T-helper 2 cell treated with Interferon-gamma antibody and Interleukin-4, amounts not matched to agents 5 μg/mL and 100 μg/mL, for 36 hours (primary cell): ENCODE measurements at regions not wholly inside any gene's neighbourhood (a gene's known extent, or its start where the extent isn't known, plus 50 kb on each side); places are given as distances from the start of the nearest gene placed in this dataset.

Experiments used
- DNase-seq: peaks from one replicate; pipeline ENCODE4 v3.0.0; 2021; ENCODE audit warnings: low spot score
- H3K27ac Mint-ChIP-seq: one replicate; pipeline ENCODE4 v1.8.0; 2021; ENCODE audit warnings: mild to moderate bottlenecking, mixed read lengths
- H3K27me3 Mint-ChIP-seq: one replicate; pipeline ENCODE4 v1.8.0; 2021; ENCODE audit warnings: low read depth, mixed read lengths
- H3K36me3 Mint-ChIP-seq: one replicate; pipeline ENCODE4 v1.8.0; 2021; ENCODE audit warnings: low read depth, mixed read lengths
- H3K4me1 Mint-ChIP-seq: one replicate; pipeline ENCODE4 v1.8.0; 2021; ENCODE audit warnings: low read depth, mixed read lengths
- H3K4me3 Mint-ChIP-seq: one replicate; pipeline ENCODE4 v1.8.0; 2022; ENCODE audit warnings: mild to moderate bottlenecking, moderate library complexity, mixed read lengths
- H3K9me3 Mint-ChIP-seq: one replicate; pipeline ENCODE4 v1.8.0; 2021; ENCODE audit warnings: mixed read lengths

GRCh38 chr3:90036939-90037469 is 929.6 kb downstream of the EPHA3 start:
- DNase-seq: no peak
- H3K9me3 Mint-ChIP-seq: peaks cover 22% of the 10 kb centered on the region
- no peaks in the 10 kb centered on the region for H3K4me1 Mint-ChIP-seq
- no peak overlapping the region for H3K27ac Mint-ChIP-seq
- no peak overlapping the region for H3K4me3 Mint-ChIP-seq
- no peaks in the 10 kb centered on the region for H3K36me3 Mint-ChIP-seq
- H3K27me3 Mint-ChIP-seq: no peaks in the 10 kb centered on the region

DNA sequence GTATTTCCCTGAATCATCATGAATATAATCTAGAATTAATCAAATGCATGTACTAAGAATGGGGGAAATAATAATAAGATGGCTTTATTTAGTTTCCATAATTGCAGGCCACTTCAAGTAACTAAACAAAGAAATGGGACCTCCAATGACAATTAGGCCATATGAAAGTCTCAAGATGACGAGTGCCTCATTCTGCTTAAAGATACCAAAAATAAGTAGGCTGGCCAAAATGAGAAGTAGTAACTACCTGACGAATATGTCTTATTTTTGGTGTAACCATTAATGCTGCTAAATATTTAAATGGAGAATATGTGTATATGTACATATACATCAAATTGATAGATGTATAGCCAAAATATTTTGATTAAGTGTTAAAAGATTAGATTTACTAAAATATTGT is 932.6 kb downstream of the EPHA3 start:
- no peaks in the 10 kb centered on the region for H3K27me3 Mint-ChIP-seq
- no peaks in the 10 kb centered on the region for H3K36me3 Mint-ChIP-seq
- H3K9me3 Mint-ChIP-seq: peaks cover 22% of the 10 kb centered on the region
- no peak overlapping the region for H3K27ac Mint-ChIP-seq
- no peaks in the 10 kb centered on the region for H3K4me1 Mint-ChIP-seq
- H3K4me3 Mint-ChIP-seq: no peak overlapping the region
- no peak for DNase-seq

DNA sequence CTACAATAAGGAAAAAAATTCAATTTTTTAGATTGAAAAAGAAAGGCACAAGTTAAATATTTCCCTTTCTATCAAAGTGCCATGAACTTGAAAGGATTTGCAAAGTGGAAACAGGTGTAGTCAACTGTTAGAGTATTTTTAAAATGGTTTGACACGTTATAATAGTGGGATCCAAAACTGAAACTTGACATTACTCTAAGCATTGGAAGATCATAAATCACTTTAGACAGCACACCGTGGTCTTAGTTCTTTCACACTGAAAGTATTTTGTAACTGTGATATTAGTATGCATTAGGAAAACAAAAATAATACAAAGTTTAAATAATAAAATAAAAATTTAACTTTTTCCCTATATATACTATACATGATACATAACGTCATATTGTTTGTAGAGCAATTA is 933.1 kb downstream of the EPHA3 start:
- peaks cover 20% of the 10 kb centered on the region for H3K9me3 Mint-ChIP-seq
- DNase-seq: no peak
- H3K27me3 Mint-ChIP-seq: no peaks in the 10 kb centered on the region
- no peaks in the 10 kb centered on the region for H3K4me1 Mint-ChIP-seq
- H3K4me3 Mint-ChIP-seq: no peak overlapping the region
- H3K27ac Mint-ChIP-seq: no peak overlapping the region
- H3K36me3 Mint-ChIP-seq: no peaks in the 10 kb centered on the region

DNA sequence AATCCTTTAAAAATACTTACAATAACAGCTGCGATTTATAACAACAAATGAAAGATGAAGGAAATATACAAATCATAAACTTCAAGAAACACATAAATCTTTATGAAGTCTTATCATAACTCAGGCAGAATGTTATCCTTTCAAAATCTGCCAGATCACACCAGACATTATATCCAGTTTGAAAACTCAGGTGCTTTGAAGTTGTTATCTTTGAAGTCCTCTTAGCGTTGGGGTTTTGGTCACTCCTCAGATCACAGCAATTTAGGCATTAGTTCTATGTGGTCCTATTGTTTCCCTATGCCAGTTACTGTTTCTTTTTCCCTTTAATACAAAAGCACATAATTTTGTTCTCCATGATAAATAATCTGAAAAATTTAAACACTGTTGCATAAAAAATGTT is 934.6 kb downstream of the EPHA3 start:
- no peaks in the 10 kb centered on the region for H3K4me1 Mint-ChIP-seq
- no peaks in the 10 kb centered on the region for H3K27me3 Mint-ChIP-seq
- no peak for DNase-seq
- H3K9me3 Mint-ChIP-seq: peaks cover 18% of the 10 kb centered on the region
- H3K36me3 Mint-ChIP-seq: no peaks in the 10 kb centered on the region
- H3K4me3 Mint-ChIP-seq: no peak overlapping the region
- H3K27ac Mint-ChIP-seq: no peak overlapping the region

- H3K9me3 Mint-ChIP-seq: peaks cover 25% of the 10 kb centered on the region
- H3K36me3 Mint-ChIP-seq: no peaks in the 10 kb centered on the region
- H3K4me1 Mint-ChIP-seq: no peaks in the 10 kb centered on the region
- no peaks in the 10 kb centered on the region for H3K27me3 Mint-ChIP-seq
- no peak overlapping the region for H3K27ac Mint-ChIP-seq
- no peak overlapping the region for H3K4me3 Mint-ChIP-seq
- DNase-seq: no peak
Measured at GRCh38 chr3:90043287-90043686, 935.9 kb downstream of the EPHA3 start.

DNA sequence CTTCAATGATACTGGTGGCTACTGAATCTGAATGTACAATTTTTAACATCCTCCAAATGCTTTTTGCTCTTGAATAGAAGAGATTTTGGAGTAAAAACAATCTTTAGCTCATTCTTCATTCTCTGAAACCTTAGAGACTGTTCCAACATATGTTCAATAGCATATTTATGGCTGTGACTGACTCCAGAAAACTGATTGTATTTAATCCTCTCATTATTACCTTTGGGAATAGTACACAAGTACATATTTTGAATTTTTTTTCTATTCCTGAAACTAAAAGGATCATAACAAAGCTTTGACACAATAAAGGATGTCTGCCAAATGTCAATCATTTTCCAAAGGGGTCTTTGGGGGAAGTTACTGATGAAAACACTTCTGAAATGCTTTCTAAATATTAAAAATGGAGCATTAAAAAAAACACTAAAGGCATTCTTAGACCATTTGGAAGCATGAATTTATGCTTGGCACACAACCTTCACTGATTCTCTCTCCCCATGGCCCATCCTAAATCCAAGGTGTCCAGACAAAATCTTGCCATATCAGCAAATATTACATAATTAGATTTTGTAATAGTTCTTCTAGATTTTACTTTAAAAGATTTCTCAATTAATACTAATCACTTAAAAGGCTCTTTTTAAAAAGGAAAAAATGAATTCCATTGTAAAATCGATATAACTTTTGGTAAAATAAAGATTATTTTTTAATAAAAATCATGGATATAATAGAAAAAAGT is 936.8 kb downstream of the EPHA3 start:
- H3K27me3 Mint-ChIP-seq: no peaks in the 10 kb centered on the region
- H3K9me3 Mint-ChIP-seq: peaks cover 27% of the 10 kb centered on the region
- no peaks in the 10 kb centered on the region for H3K4me1 Mint-ChIP-seq
- H3K27ac Mint-ChIP-seq: no peak overlapping the region
- H3K4me3 Mint-ChIP-seq: no peak overlapping the region
- DNase-seq: no peak
- H3K36me3 Mint-ChIP-seq: no peaks in the 10 kb centered on the region

DNA sequence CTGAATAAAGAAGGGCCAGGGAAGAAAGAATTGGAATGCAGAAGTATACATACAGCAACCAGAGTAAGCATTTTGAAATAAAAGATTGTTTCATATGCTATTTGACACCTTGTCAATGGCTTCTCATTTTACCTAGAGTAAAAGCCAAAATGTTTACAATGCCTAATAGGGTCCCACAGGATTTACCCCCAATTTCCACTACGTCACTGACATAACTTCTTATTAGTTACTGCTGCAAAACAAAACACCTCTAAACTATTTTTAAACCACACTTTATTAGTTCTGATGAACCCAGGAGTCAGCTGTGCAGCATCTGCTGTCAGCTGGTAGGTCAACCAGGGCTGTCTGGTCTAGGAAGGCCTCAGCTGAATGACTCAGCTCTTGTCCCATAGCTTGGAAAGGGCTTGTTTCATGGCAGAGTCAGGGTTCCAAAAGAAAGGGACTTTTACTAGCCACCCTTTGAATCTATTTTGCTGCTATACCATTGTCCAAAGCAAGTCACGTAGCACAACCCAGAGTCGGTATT is 945.1 kb downstream of the EPHA3 start:
- Mint-ChIP-seq H3K36me3 (no peaks in the 10 kb centered on the region), H3K9me3 (peaks cover 19% of the 10 kb centered on the region), H3K27ac (no peak overlapping the region), H3K4me1 (no peaks in the 10 kb centered on the region), H3K4me3 (no peak overlapping the region), H3K27me3 (no peaks in the 10 kb centered on the region)
- DNase-seq: no peak

DNA sequence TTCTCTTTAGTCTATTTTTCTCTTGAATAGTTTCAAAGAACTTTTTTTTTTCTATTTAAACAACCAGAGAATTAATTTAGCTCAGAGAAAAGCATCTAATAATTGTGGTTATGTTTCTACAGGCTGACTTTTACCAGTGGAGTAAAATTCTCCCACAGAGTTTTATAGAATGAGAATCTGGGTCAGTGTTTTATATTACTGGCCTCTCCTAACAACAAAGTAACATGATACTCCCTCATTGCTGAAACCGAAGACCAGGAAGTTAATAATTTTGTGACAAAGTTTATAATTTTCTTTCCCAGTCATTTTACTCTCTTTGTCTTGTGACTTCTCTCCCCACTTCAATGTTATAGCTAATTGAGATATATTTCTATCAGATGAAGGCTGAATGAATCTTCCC is 946.9 kb downstream of the EPHA3 start:
- DNase-seq: no peak
- Mint-ChIP-seq H3K4me1 (no peaks in the 10 kb centered on the region), H3K9me3 (peaks cover 21% of the 10 kb centered on the region), H3K36me3 (no peaks in the 10 kb centered on the region), H3K27ac (no peak overlapping the region), H3K4me3 (no peak overlapping the region), H3K27me3 (no peaks in the 10 kb centered on the region)

DNA sequence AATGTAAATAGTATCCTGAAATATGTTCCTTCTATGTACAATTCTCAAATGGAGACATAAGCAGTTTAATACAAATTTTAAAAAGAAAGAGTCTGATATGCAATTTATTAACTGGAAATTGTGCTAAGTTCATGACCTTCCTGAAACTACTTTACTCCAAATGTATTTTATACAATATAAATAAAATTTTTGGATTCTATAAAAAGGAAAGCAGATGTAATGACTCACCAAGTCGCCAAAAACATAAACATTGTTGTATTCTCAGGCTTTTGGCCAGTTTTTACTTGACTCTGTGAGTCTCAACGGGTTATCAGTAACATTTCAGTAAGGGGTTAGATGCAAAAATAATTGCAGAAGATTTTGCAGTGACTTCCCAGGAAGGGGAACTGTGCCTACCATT is 948.2 kb downstream of the EPHA3 start:
- no peaks in the 10 kb centered on the region for H3K36me3 Mint-ChIP-seq
- no peaks in the 10 kb centered on the region for H3K4me1 Mint-ChIP-seq
- peaks cover 23% of the 10 kb centered on the region for H3K9me3 Mint-ChIP-seq
- DNase-seq: no peak
- no peak overlapping the region for H3K27ac Mint-ChIP-seq
- H3K27me3 Mint-ChIP-seq: no peaks in the 10 kb centered on the region
- H3K4me3 Mint-ChIP-seq: no peak overlapping the region

DNA sequence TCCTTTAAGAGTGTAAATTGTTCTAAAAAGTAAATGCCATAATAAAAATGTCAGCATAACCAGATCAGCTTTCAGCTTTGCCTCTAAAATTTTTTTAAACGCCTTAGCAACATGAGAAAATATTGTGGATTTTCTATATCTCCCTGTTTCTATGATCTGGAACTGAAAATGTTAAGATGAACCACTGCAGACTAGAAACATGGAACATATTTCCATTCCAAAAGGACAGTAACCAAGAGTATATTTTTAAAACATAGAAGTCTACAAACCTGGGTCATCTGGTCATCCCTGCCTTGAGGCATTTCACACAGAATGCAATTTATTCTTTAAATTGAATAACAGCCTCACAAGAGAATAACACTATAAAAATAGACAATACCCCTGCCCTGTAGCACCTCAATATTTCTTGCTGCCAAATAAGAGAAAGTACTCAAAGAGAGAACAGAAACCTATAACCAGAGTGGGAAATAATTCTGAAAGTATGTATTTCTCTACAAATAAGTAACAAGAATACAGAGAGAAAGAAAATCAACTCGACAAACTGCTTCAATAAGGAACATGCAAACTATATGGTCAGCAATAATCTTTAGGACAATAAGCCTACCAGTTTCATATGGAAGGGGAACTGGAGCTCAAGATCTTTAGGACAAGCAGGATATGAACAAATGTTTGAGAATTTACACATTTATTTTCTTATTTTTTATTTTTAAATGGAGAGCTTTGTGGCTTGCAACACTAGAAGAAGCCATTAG is 949.0 kb downstream of the EPHA3 start:
- H3K27ac Mint-ChIP-seq: no peak overlapping the region
- no peak for DNase-seq
- H3K4me1 Mint-ChIP-seq: no peaks in the 10 kb centered on the region
- no peaks in the 10 kb centered on the region for H3K27me3 Mint-ChIP-seq
- H3K36me3 Mint-ChIP-seq: no peaks in the 10 kb centered on the region
- H3K4me3 Mint-ChIP-seq: no peak overlapping the region
- H3K9me3 Mint-ChIP-seq: peaks cover 26% of the 10 kb centered on the region

GRCh38 chr3:90062016-90062415 is 954.6 kb downstream of the EPHA3 start:
- no peaks in the 10 kb centered on the region for H3K36me3 Mint-ChIP-seq
- no peak overlapping the region for H3K27ac Mint-ChIP-seq
- H3K4me1 Mint-ChIP-seq: no peaks in the 10 kb centered on the region

GRCh38 chr3:90062631-90063200 is 955.3 kb downstream of the EPHA3 start:
- H3K4me3 Mint-ChIP-seq: no peak overlapping the region
- no peaks in the 10 kb centered on the region for H3K4me1 Mint-ChIP-seq
- peaks cover 35% of the 10 kb centered on the region for H3K9me3 Mint-ChIP-seq
- no peak overlapping the region for H3K27ac Mint-ChIP-seq
- no peaks in the 10 kb centered on the region for H3K27me3 Mint-ChIP-seq
- DNase-seq: no peak
- no peaks in the 10 kb centered on the region for H3K36me3 Mint-ChIP-seq

More at GRCh38 chr3:90062016-90062415, 954.6 kb downstream of the EPHA3 start:
- Mint-ChIP-seq H3K27me3 (no peaks in the 10 kb centered on the region), H3K9me3 (peaks cover 37% of the 10 kb centered on the region), H3K4me3 (no peak overlapping the region)
- DNase-seq: no peak

DNA sequence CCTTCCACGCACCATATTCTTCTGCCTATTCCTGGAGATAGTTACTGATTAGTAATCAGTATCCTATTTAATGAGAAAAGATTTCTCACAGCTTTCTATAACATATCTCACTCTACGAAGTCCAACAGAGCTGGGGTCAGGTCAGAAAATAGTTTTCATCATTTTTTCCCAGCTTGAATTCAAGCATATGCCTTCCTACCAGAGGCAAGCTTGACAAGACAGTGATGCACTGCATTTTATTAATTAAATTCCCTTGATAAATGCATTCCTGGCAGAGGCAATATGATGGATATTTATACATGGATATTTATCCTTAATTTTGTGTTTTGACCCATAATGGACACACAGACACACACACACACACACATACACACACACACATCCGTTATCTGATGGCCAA is 961.4 kb downstream of the EPHA3 start:
- no peaks in the 10 kb centered on the region for H3K4me1 Mint-ChIP-seq
- H3K4me3 Mint-ChIP-seq: no peak overlapping the region
- peaks cover 33% of the 10 kb centered on the region for H3K9me3 Mint-ChIP-seq
- no peaks in the 10 kb centered on the region for H3K27me3 Mint-ChIP-seq
- DNase-seq: no peak
- H3K36me3 Mint-ChIP-seq: no peaks in the 10 kb centered on the region
- no peak overlapping the region for H3K27ac Mint-ChIP-seq

DNA sequence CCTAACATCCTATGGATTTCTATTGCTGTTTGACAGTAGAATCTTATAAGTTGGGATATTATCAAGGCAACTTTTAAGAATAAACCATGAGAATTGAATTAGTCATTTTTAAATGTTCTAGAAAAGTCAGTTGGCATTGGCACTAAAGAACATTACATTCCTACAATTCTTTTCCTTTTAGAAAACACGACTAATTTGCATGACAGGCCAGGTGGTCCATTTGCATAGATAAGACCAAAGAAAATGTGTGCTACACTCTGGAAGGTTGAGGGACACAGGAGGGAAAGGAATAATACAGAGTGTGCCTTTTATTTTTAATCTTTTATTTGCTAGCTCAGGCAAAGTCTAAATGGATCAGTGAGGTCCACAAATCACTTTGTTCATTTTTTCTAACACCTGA is 962.3 kb downstream of the EPHA3 start:
- no peaks in the 10 kb centered on the region for H3K36me3 Mint-ChIP-seq

More for the DNA sequence above, 962.3 kb downstream of the EPHA3 start:
- no peak for DNase-seq
- no peak overlapping the region for H3K4me3 Mint-ChIP-seq
- H3K9me3 Mint-ChIP-seq: peaks cover 26% of the 10 kb centered on the region
- H3K4me1 Mint-ChIP-seq: no peaks in the 10 kb centered on the region
- H3K27me3 Mint-ChIP-seq: no peaks in the 10 kb centered on the region
- no peak overlapping the region for H3K27ac Mint-ChIP-seq
